GM23338 (cell line): ENCODE measurements at regions not wholly inside any gene's neighbourhood (a gene's known extent, or its start where the extent isn't known, plus 50 kb on each side); places are given as distances from the start of the nearest gene placed in this dataset.

Experiments
- CREB1 ChIP-seq: fragments of 250-450 bp; sonication (Bioruptor Pico); IDR thresholded peaks from 2 replicates; pipeline ENCODE4 v1.5.0; 2020; ENCODE audit warnings: low read depth, mild to moderate bottlenecking, moderate library complexity
- EZH2phosphoT487 ChIP-seq: fragments of 200-600 bp; sonication (generic); IDR thresholded peaks from one replicate; pipeline ENCODE4 v1.8.1; 2018; ENCODE audit warnings: antibody characterized with exemption; ENCODE audit not compliant: unreplicated experiment
- JUNB ChIP-seq: IDR thresholded peaks from one replicate; pipeline ENCODE4 v1.6.1; 2016; ENCODE audit warnings: antibody characterized with exemption; ENCODE audit not compliant: unreplicated experiment
- NANOG ChIP-seq: IDR thresholded peaks from 2 replicates; pipeline ENCODE4 v1.6.1; 2016; ENCODE audit warnings: antibody characterized with exemption, borderline replicate concordance
- POLR2AphosphoS5 ChIP-seq: IDR thresholded peaks from 2 replicates; pipeline ENCODE4 v1.6.1; 2016; ENCODE audit warnings: antibody characterized with exemption, low read depth
- REST ChIP-seq: IDR thresholded peaks from one replicate; pipeline ENCODE4 v1.6.1; 2018; ENCODE audit warnings: antibody characterized with exemption; ENCODE audit not compliant: unreplicated experiment
- STAT1 ChIP-seq: IDR thresholded peaks from one replicate; pipeline ENCODE4 v1.6.1; 2016; ENCODE audit warnings: antibody characterized with exemption; ENCODE audit not compliant: unreplicated experiment
- ZNF114 ChIP-seq: fragments of 250-450 bp; sonication (Bioruptor Pico); IDR thresholded peaks from 2 replicates; pipeline ENCODE4 v1.5.0; 2020; ENCODE audit warnings: mild to moderate bottlenecking, moderate library complexity
- ZNF331 ChIP-seq: fragments of 250-450 bp; sonication (Bioruptor Pico); IDR thresholded peaks from 2 replicates; pipeline ENCODE4 v1.5.0; 2020; ENCODE audit warnings: low read depth, mild to moderate bottlenecking, moderate library complexity
- ZNF462 ChIP-seq: fragments of 250-450 bp; sonication (Bioruptor Pico); IDR thresholded peaks from 2 replicates; pipeline ENCODE4 v1.5.0; 2020; ENCODE audit warnings: mild to moderate bottlenecking, moderate library complexity

- TF ChIP-seq ZNF462 (CRISPR knock-in tag) (no peak), POLR2AphosphoS5 (no peak), CREB1 (CRISPR knock-in tag) (no peak), NANOG (no peak), REST (no peak), JUNB (no peak), STAT1 (no peak), ZNF114 (CRISPR knock-in tag) (no peak), ZNF331 (CRISPR knock-in tag) (no peak), EZH2phosphoT487 (no peak)
These were observed 181.6 kb upstream of the KLHL29 start (continued) for GRCh38 chr2:23203383-23203782.
